ENCODE measurements at regions not wholly inside any gene's neighbourhood (a gene's known extent, or its start where the extent isn't known, plus 50 kb on each side); places are given as distances from the start of the nearest gene placed in this dataset.

GRCh38 chr18:44171301-44171700 is 509.4 kb upstream of the SETBP1 start:
- Mint-ChIP-seq H3K9me3 (ENCODE audit: unreplicated experiment) (no peaks in the 10 kb centered on the region), H3K36me3 (ENCODE audit: unreplicated experiment) (no peaks in the 10 kb centered on the region), H3K27ac (ENCODE audit: unreplicated experiment) (no peak overlapping the region), H3K4me3 (ENCODE audit: unreplicated experiment) (no peak overlapping the region), H3K27me3 (ENCODE audit: unreplicated experiment) (no peaks in the 10 kb centered on the region), H3K4me1 (ENCODE audit: low read depth, unreplicated experiment) (peaks cover 8% of the 10 kb centered on the region)
- no peak for TF ChIP-seq CTCF (IDR thresholded peaks at IDR 0.05; ENCODE audit: partially characterized antibody, unreplicated experiment)
- DNase-seq: no peak

GRCh38 chr18:44175891-44176290 is 504.8 kb upstream of the SETBP1 start:
- H3K4me3 Mint-ChIP-seq (ENCODE audit: unreplicated experiment): no peak overlapping the region
- H3K4me1 Mint-ChIP-seq (ENCODE audit: low read depth, unreplicated experiment): peaks cover 8% of the 10 kb centered on the region
- H3K27ac Mint-ChIP-seq (ENCODE audit: unreplicated experiment): no peak overlapping the region

GRCh38 chr18:44178476-44178875 is 502.2 kb upstream of the SETBP1 start:
- H3K9me3 Mint-ChIP-seq (ENCODE audit: unreplicated experiment): no peaks in the 10 kb centered on the region
- H3K27ac Mint-ChIP-seq (ENCODE audit: unreplicated experiment): no peak overlapping the region
- H3K4me3 Mint-ChIP-seq (ENCODE audit: unreplicated experiment): no peak overlapping the region
- no peak for DNase-seq
- H3K27me3 Mint-ChIP-seq (ENCODE audit: unreplicated experiment): no peaks in the 10 kb centered on the region
- H3K36me3 Mint-ChIP-seq (ENCODE audit: unreplicated experiment): no peaks in the 10 kb centered on the region
- H3K4me1 Mint-ChIP-seq (ENCODE audit: low read depth, unreplicated experiment): no peaks in the 10 kb centered on the region
- no peak for TF ChIP-seq CTCF (IDR thresholded peaks at IDR 0.05; ENCODE audit: partially characterized antibody, unreplicated experiment)

More at GRCh38 chr18:44175891-44176290, 504.8 kb upstream of the SETBP1 start:
- no peak for TF ChIP-seq CTCF (IDR thresholded peaks at IDR 0.05; ENCODE audit: partially characterized antibody, unreplicated experiment)
- Mint-ChIP-seq H3K9me3 (ENCODE audit: unreplicated experiment) (no peaks in the 10 kb centered on the region), H3K27me3 (ENCODE audit: unreplicated experiment) (no peaks in the 10 kb centered on the region), H3K36me3 (ENCODE audit: unreplicated experiment) (no peaks in the 10 kb centered on the region)
- DNase-seq: no peak

GRCh38 chr18:44179693-44180092 is 501.0 kb upstream of the SETBP1 start:
- H3K27me3 Mint-ChIP-seq (ENCODE audit: unreplicated experiment): no peaks in the 10 kb centered on the region
- DNase-seq: no peak
- TF ChIP-seq CTCF (IDR thresholded peaks at IDR 0.05; ENCODE audit: partially characterized antibody, unreplicated experiment): no peak
- no peaks in the 10 kb centered on the region for H3K36me3 Mint-ChIP-seq (ENCODE audit: unreplicated experiment)
- H3K4me1 Mint-ChIP-seq (ENCODE audit: low read depth, unreplicated experiment): no peaks in the 10 kb centered on the region
- H3K4me3 Mint-ChIP-seq (ENCODE audit: unreplicated experiment): no peak overlapping the region
- H3K9me3 Mint-ChIP-seq (ENCODE audit: unreplicated experiment): no peaks in the 10 kb centered on the region
- H3K27ac Mint-ChIP-seq (ENCODE audit: unreplicated experiment): no peak overlapping the region

GRCh38 chr18:44180683-44181082 is 500.0 kb upstream of the SETBP1 start:
- Mint-ChIP-seq H3K4me1 (ENCODE audit: low read depth, unreplicated experiment) (no peaks in the 10 kb centered on the region), H3K27me3 (ENCODE audit: unreplicated experiment) (no peaks in the 10 kb centered on the region), H3K9me3 (ENCODE audit: unreplicated experiment) (no peaks in the 10 kb centered on the region), H3K4me3 (ENCODE audit: unreplicated experiment) (no peak overlapping the region), H3K36me3 (ENCODE audit: unreplicated experiment) (no peaks in the 10 kb centered on the region), H3K27ac (ENCODE audit: unreplicated experiment) (no peak overlapping the region)
- no peak for TF ChIP-seq CTCF (IDR thresholded peaks at IDR 0.05; ENCODE audit: partially characterized antibody, unreplicated experiment)
- DNase-seq: no peak

Data from glutamatergic neuron (in vitro differentiated cells).